NCI-H1436 treated with DMSO at 0.1 percent for 48 hours (cell line): ENCODE measurements at regions not wholly inside any gene's neighbourhood (a gene's known extent, or its start where the extent isn't known, plus 50 kb on each side); places are given as distances from the start of the nearest gene placed in this dataset.

Experiments
- DNase-seq: peaks from one replicate; lab custom pipeline; 2025; lab: John Stamatoyannopoulos, UW

GRCh38 chr6:6781873-6782227, 193.3 kb downstream of the LY86 start:
- DNase-seq = no peak

GRCh38 chr6:6783721-6784120, 195.2 kb downstream of the LY86 start:
- no peak for DNase-seq

- DNase-seq = no peak
These were observed 196.1 kb downstream of the LY86 start for GRCh38 chr6:6784514-6785162.

- no peak for DNase-seq
These were observed 196.6 kb downstream of the LY86 start for GRCh38 chr6:6785163-6785521.

GRCh38 chr6:6788394-6789032, 200.0 kb downstream of the LY86 start:
- DNase-seq = no peak

GRCh38 chr6:6790393-6790792, 201.9 kb downstream of the LY86 start:
- DNase-seq = no peak

GRCh38 chr6:6790891-6791290, 202.4 kb downstream of the LY86 start:
- DNase-seq = no peak

- no peak for DNase-seq
These were observed 205.1 kb downstream of the LY86 start for GRCh38 chr6:6793388-6794250.

GRCh38 chr6:6795393-6795792, 206.9 kb downstream of the LY86 start:
- no peak for DNase-seq

GRCh38 chr6:6796818-6797217, 208.3 kb downstream of the LY86 start:
- DNase-seq = no peak

GRCh38 chr6:6798448-6798860, 209.9 kb downstream of the LY86 start:
- DNase-seq = no peak

- DNase-seq = no peak
These were observed 212.4 kb downstream of the LY86 start for GRCh38 chr6:6801005-6801335.

- no peak for DNase-seq
These were observed 213.2 kb downstream of the LY86 start for GRCh38 chr6:6801635-6802218.

GRCh38 chr6:6803180-6803977, 214.9 kb downstream of the LY86 start:
- no peak for DNase-seq

GRCh38 chr6:6804843-6805615, 216.5 kb downstream of the LY86 start:
- no peak for DNase-seq

- no peak for DNase-seq
These were observed 218.5 kb downstream of the LY86 start for GRCh38 chr6:6806844-6807518.

- DNase-seq = no peak
These were observed 219.8 kb downstream of the LY86 start for GRCh38 chr6:6808343-6808742.

- DNase-seq = no peak
These were observed 220.4 kb downstream of the LY86 start for GRCh38 chr6:6808915-6809314.

GRCh38 chr6:6810727-6811126, 222.2 kb downstream of the LY86 start:
- DNase-seq = no peak

GRCh38 chr6:6811128-6812009, 222.8 kb downstream of the LY86 start:
- DNase-seq = peak; percentile 33
